ENCODE measurements at regions not wholly inside any gene's neighbourhood (a gene's known extent, or its start where the extent isn't known, plus 50 kb on each side); places are given as distances from the start of the nearest gene placed in this dataset.

GRCh38 chr6:11356404-11357155 is 124.1 kb upstream of the NEDD9 start:
- ATAC-seq = peak; percentile 63

- ATAC-seq = peak; percentile 72
Observed at GRCh38 chr6:11353921-11354389, 121.5 kb upstream of the NEDD9 start.

DNA sequence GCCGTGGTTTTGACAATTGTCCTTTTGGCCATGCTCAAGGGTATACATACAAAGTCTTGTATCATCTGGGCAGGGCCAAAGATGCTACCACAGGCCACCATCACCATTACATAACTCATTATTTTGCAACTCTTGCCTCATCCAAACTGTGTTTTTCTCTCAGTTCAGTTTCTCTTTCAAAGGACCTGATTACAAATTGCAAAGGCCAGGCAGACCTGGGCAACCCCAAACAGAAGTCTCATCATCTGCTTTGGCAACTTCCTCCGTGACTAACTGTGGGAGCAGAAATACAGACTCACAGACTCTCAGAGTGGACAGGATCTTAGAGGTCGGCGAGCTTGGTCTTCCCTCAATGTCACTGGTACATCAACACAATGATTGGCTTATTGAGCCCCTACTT is 117.8 kb upstream of the NEDD9 start:
- no peak for ATAC-seq

DNA sequence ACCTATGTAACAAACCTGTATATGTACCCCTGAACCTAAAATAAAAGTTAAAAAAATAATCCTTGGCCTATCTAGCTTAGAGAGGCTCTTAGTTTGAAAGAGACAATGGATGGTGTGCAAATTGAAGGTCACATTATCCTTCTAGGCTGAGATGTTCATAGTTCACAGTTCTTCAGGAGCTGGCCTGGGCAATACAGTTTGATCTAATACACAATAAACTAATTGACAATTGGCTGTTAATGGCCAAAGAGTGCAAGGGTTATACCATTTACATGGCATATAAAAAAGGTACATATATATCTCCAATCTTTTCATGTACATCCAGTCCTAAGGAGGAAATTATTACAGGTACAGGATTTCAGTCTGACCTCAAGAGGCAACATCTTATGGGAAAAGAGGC is 117.4 kb upstream of the NEDD9 start:
- no peak for ATAC-seq

GRCh38 chr6:11346516-11346915 is 114.0 kb upstream of the NEDD9 start:
- no peak for ATAC-seq

DNA sequence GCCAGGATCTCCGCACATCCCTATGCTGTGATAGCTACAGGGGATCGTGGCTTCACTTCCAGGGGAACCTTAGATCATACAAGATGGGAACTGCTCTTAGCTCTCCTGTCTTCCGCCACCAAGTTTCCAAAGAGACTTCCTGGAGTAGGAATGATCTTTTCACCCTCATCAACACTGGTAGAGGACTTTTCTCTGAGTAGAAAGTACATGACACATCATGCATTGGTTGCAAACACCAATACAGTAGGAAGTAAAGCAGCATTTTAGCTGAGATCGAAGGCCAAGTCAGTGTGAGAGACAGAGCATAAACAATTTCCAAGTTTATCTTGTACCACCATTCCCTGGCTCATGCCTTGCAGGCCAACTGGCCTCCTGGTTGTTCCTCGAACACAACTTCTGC is 113.1 kb upstream of the NEDD9 start:
- ATAC-seq = no peak

DNA sequence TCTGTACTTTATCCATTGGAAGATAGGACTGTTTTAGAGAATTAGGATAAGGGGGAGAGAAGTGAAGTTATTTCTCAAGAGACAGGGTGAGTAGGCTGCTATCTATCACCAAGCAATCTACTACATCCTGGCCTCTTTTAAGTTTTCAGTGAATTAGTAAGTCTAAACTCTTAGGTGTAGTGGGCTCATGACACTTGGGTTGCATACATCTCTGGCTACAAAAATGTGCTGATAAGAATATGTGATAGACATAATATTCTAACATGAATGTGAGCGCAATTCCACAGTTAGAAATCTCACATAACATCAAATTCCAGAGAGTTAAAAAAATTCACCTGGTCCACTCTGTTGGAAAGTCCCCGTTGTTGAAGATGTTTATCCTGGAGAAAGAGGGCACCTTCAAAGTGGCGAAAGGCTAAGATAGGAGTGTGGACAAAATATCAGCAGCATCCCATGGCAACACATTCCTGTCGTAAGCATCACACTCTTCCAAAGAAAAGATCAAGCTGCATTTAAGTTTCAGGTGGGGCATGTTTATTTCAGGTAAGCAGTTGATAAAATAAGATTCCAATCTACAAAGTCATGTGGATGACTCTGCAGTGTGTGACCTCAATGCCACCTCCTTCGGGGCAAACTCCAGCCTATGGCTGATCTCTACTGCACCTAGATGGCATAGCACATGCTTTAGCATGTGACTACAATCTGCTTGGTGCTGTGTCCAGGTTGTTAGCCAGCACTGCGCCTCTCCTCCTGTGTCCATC is 111.7 kb upstream of the NEDD9 start:
- ATAC-seq = peak; percentile 78

- no peak for ATAC-seq
Observed at GRCh38 chr6:11341867-11342266, 109.4 kb upstream of the NEDD9 start.

DNA sequence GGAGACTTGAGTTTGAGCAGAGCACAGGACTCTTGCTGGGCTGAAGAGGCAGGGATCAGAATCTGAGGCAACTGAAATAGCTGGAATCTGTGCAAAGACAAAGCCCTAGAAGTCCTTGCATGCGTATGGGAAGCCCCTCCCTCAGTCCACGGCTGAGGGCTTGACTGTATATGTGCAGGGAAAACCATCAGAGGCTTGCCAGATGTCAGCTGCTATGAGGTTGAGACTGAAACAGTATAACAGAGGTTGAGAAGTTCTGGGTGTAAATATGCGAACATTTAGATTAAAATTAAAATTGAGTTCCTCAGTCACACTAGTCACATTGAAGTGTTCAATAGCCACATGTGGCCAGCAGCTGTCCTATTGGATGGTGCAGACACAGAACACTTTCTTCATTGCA is 108.8 kb upstream of the NEDD9 start:
- no peak for ATAC-seq

- no peak for ATAC-seq
Observed at GRCh38 chr6:11339380-11339779, 106.9 kb upstream of the NEDD9 start.

DNA sequence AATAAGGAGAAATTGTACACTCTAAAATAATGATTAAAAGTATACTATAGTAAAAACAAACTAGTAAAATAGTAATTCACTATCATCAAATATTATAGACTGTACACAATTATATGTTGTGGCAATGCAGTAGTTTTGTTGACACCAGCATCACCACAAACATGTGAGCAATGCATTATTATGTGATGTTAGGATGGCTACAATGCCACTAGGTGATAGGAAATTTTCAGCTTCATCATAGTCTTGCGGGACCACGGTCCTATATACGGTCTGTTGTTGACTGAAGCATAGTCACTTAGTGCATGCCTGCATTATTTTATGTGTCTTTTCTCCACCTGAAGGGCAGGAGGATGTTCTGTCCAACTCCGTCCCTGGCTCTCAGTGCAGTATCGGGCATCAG is 104.8 kb upstream of the NEDD9 start:
- ATAC-seq = no peak

DNA sequence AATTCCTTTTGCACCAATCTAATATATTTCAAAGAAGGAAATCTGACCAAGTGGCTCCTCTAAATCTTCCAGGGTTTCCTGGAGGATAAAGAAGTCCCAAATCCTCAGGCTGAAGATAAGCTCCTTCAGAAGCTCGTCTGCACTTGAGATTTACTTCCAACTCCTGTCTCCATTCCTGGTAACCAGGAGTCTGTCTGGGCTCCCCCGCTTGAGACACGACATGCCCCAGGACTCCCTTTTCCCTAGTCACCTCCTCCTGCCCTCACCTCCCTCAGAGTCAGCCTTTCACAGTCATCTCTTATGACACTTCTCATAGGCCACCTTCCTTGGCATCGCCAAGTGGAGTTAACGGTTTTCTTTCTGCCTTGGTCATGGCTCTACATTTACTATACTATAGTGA is 103.4 kb upstream of the NEDD9 start:
- no peak for ATAC-seq

GRCh38 chr6:11333132-11333849 is 100.8 kb upstream of the NEDD9 start:
- no peak for ATAC-seq

- no peak for ATAC-seq
Observed at GRCh38 chr6:11332463-11332862, 100.0 kb upstream of the NEDD9 start.

GRCh38 chr6:11331111-11331510 is 98.6 kb upstream of the NEDD9 start:
- no peak for ATAC-seq

DNA sequence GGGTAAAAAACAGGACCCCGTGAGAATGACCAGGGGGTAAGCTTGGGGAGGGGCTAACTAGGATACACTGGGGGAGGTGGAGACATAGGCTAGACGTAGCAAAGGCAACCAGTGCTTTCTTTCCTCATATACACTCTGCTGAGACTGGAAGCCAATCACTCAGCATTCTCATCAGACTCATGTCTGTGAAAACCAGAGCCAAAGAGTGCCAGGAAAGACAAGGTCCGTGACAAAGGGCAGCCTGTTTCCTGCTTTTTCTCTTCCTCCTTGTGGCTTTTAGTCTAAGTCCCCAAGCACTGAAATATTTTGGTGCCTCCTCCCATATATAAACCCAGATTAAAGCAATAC is 97.9 kb upstream of the NEDD9 start:
- peak; percentile 35 for ATAC-seq

- no peak for ATAC-seq
Observed at GRCh38 chr6:11329726-11330412, 97.4 kb upstream of the NEDD9 start.

GRCh38 chr6:11328613-11329247 is 96.3 kb upstream of the NEDD9 start:
- ATAC-seq = no peak

DNA sequence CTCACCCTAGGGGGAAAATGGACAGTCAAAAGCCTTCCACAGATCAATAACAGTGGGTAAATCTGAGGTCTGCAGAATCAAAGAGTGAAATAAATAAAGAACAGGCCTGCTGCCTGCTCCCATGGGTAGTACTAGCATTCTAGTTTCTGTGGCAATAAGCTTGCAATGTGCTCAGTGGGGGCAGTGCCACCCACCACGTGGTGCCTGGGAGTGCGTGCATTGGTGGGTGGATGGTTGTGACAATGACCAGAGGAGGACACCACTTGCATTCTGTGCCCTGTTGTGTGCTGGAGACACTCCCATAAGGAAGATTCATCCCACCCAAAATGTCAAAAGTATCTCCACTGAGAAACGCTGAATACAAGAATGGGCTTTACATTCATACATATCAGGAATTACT is 95.5 kb upstream of the NEDD9 start:
- no peak for ATAC-seq

DNA sequence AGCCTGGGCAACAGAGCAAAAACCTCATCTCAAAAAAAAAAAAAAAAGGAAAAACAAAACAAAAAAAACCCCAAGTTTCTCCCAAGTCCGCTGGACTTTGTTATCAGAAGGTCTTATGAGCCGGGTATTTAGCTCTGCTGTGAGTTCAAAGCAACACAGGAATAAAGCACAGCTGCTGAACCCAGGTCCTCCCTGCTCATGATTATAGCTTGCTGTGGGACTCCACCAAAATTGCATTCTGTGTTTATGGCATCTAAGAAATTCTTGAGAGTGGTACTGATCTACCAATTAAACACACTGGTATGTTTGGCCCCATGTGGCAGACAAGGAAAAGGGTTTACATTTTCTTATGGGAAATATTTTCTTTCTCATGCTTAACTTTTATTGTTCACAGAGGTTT is 93.6 kb upstream of the NEDD9 start:
- ATAC-seq = no peak

DNA sequence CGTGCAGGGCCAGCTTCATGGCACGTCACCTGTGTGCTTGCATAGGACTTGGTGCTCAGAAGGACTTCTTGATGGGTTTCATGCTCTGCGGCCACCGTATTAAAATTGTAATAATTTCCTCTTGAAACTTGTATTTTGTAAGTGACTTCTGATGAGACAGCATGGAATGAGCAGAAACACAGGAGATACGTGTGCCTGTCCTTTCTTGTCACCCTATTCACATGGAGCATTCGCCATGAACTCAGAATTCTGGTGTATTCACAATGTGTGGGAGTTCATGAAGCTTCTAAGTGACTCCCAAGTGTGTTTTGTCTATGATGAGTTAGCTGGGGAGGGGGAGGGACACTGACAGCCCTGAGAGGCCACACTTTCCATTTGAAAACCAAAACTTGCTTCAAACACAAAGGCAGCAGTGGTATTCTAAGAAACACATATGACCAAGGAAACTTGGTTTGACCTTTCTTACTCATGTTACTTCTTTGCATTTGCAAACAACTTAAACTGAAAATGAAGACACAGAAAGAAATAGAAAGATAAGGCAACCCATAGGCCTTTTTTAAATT is 92.1 kb upstream of the NEDD9 start:
- no peak for ATAC-seq
